OCI-LY1 (cell line): ENCODE measurements at regions not wholly inside any gene's neighbourhood (a gene's known extent, or its start where the extent isn't known, plus 50 kb on each side); places are given as distances from the start of the nearest gene placed in this dataset.

Source experiments
- H2AFZ ChIP-seq: fragments of 200-600 bp; sonication (generic), shearing (Covaris generic); 2 replicates; pipeline ENCODE4 v1.6.0; 2014; ENCODE audit warnings: antibody characterized with exemption, mild to moderate bottlenecking, low read length
- H3F3A ChIP-seq: fragments of 200-600 bp; sonication (generic), shearing (Covaris generic); 2 replicates; pipeline ENCODE4 v1.6.0; 2014; ENCODE audit warnings: mild to moderate bottlenecking, antibody characterized with exemption, low read length, moderate library complexity; ENCODE audit not compliant: insufficient read depth
- H3K27ac ChIP-seq: fragments of 200-600 bp; sonication (generic); 2 replicates; pipeline ENCODE4 v1.5.1; 2014; ENCODE audit warnings: low read length, mixed run types, mild to moderate bottlenecking, low read depth; ENCODE audit not compliant: poor library complexity, severe bottlenecking
- H3K27me3 ChIP-seq: fragments of 200-600 bp; sonication (generic); 2 replicates; pipeline ENCODE4 v1.6.0; 2014; ENCODE audit warnings: antibody characterized with exemption, mild to moderate bottlenecking, low read length, moderate library complexity; ENCODE audit not compliant: insufficient read depth
- H3K36me3 ChIP-seq: fragments of 200-600 bp; sonication (generic); 2 replicates; pipeline ENCODE4 v1.6.1; 2014; ENCODE audit warnings: mild to moderate bottlenecking, antibody characterized with exemption, low read length, moderate library complexity, mixed read lengths; ENCODE audit not compliant: insufficient read depth
- H3K4me1 ChIP-seq: fragments of 200-600 bp; sonication (generic); 2 replicates; pipeline ENCODE4 v1.5.1; 2014; ENCODE audit warnings: mild to moderate bottlenecking, low read length, moderate library complexity; ENCODE audit not compliant: insufficient read depth, severe bottlenecking
- H3K4me2 ChIP-seq: fragments of 200-600 bp; sonication (generic), shearing (Covaris generic); 2 replicates; pipeline ENCODE4 v1.6.1; 2014; ENCODE audit warnings: low read length
- H3K4me3 ChIP-seq: fragments of 200-600 bp; sonication (generic); 2 replicates; pipeline ENCODE4 v1.5.1; 2014; ENCODE audit warnings: low read length, low read depth, mild to moderate bottlenecking, mixed read lengths; ENCODE audit not compliant: poor library complexity, severe bottlenecking
- H3K79me2 ChIP-seq: fragments of 200-600 bp; shearing (Covaris generic); 2 replicates; pipeline ENCODE4 v1.6.1; 2016; ENCODE audit warnings: mixed run types, low read length, mixed read lengths; ENCODE audit not compliant: insufficient read depth
- H3K9ac ChIP-seq: fragments of 200-600 bp; sonication (generic), shearing (Covaris generic); 2 replicates; pipeline ENCODE4 v1.6.1; 2014; ENCODE audit warnings: mild to moderate bottlenecking, low read length, mixed read lengths
- H3K9me2 ChIP-seq: fragments of 200-600 bp; sonication (generic), shearing (Covaris generic); 2 replicates; pipeline ENCODE4 v1.6.1; 2014; ENCODE audit warnings: low read depth, mild to moderate bottlenecking, low read length, mixed read lengths
- H3K9me3 ChIP-seq: fragments of 200-600 bp; shearing (Covaris generic); 2 replicates; pipeline ENCODE4 v1.6.1; 2014; ENCODE audit warnings: low read length, mixed read lengths
- H4K20me1 ChIP-seq: fragments of 200-600 bp; sonication (generic), shearing (Covaris generic); 2 replicates; pipeline ENCODE4 v1.6.0; 2016; ENCODE audit warnings: mild to moderate bottlenecking, low read length; ENCODE audit not compliant: insufficient read depth
- CTCF ChIP-seq: fragments of 200-600 bp; sonication (generic), shearing (Covaris generic); IDR thresholded peaks from 2 replicates; pipeline ENCODE4 v1.5.1; 2017; ENCODE audit warnings: mild to moderate bottlenecking, antibody characterized with exemption, low read length, moderate library complexity, mixed read lengths
- EZH2 ChIP-seq: fragments of 200-600 bp; sonication (generic), shearing (Covaris generic); IDR thresholded peaks from 2 replicates; pipeline ENCODE4 v1.8.0; 2017; ENCODE audit warnings: borderline replicate concordance, mixed run types, mild to moderate bottlenecking, antibody characterized with exemption, low read length, moderate library complexity, mixed read lengths

- TF ChIP-seq CTCF (no peak), EZH2 (no peak)
- no peaks in the 10 kb centered on the region for H3K27me3 ChIP-seq
Observed at GRCh38 chr2:4247791-4248190, 544.4 kb downstream of the DCDC2C start.

GRCh38 chr2:4255491-4255890, 552.1 kb downstream of the DCDC2C start:
- Histone ChIP-seq H3K9ac (no peak overlapping the region), H3K79me2 (no peaks in the 10 kb centered on the region), H3K9me3 (no peaks in the 10 kb centered on the region), H3K27me3 (no peaks in the 10 kb centered on the region), H3K9me2 (no peaks in the 10 kb centered on the region), H3F3A (no peaks in the 10 kb centered on the region), H2AFZ (no peak overlapping the region), H3K4me2 (no peak overlapping the region), H3K36me3 (no peaks in the 10 kb centered on the region), H4K20me1 (no peaks in the 10 kb centered on the region), H3K4me3 (no peak overlapping the region), H3K4me1 (no peaks in the 10 kb centered on the region), H3K27ac (no peak overlapping the region)
- no peak for TF ChIP-seq EZH2
- no peak for TF ChIP-seq CTCF

More at GRCh38 chr2:4247791-4248190, 544.4 kb downstream of the DCDC2C start:
- no peaks in the 10 kb centered on the region for H3K9me2 ChIP-seq
- no peaks in the 10 kb centered on the region for H3K36me3 ChIP-seq
- no peaks in the 10 kb centered on the region for H3F3A ChIP-seq
- no peak overlapping the region for H2AFZ ChIP-seq
- H3K9me3 ChIP-seq, result no peaks in the 10 kb centered on the region
- no peaks in the 10 kb centered on the region for H3K4me1 ChIP-seq
- H3K79me2 ChIP-seq, result no peaks in the 10 kb centered on the region
- H3K9ac ChIP-seq, result no peak overlapping the region
- no peak overlapping the region for H3K27ac ChIP-seq
- no peak overlapping the region for H3K4me2 ChIP-seq
- H4K20me1 ChIP-seq, result no peaks in the 10 kb centered on the region
- no peak overlapping the region for H3K4me3 ChIP-seq

- Histone ChIP-seq H3K27ac (no peak overlapping the region), H3K79me2 (no peaks in the 10 kb centered on the region), H3K9me3 (no peaks in the 10 kb centered on the region), H3K9me2 (no peaks in the 10 kb centered on the region), H2AFZ (no peak overlapping the region), H3K9ac (no peak overlapping the region), H3K27me3 (no peaks in the 10 kb centered on the region), H3F3A (no peaks in the 10 kb centered on the region), H4K20me1 (no peaks in the 10 kb centered on the region), H3K4me2 (no peak overlapping the region), H3K4me1 (no peaks in the 10 kb centered on the region), H3K36me3 (no peaks in the 10 kb centered on the region), H3K4me3 (no peak overlapping the region)
- TF ChIP-seq CTCF (no peak), EZH2 (no peak)
Observed at GRCh38 chr2:4256351-4256750, 553.0 kb downstream of the DCDC2C start.
